H9 (cell line): ENCODE measurements at regions not wholly inside any gene's neighbourhood (a gene's known extent, or its start where the extent isn't known, plus 50 kb on each side); places are given as distances from the start of the nearest gene placed in this dataset.

ENCODE experiments used
- DNase-seq: peaks from one replicate; pipeline ENCODE4 v3.0.0-alpha.2; 2017
- H2AFZ ChIP-seq: one replicate; pipeline ENCODE4 v1.6.1; 2013; ENCODE audit warnings: mild to moderate bottlenecking, low read length, control low read depth, moderate library complexity
- H2AK5ac ChIP-seq: 2 replicates; pipeline ENCODE4 v1.6.1; 2013; ENCODE audit warnings: low read length, control low read depth, mixed read lengths; ENCODE audit not compliant: insufficient read length
- H2BK120ac ChIP-seq: one replicate; pipeline ENCODE4 v1.6.1; 2013; ENCODE audit warnings: low read depth, mild to moderate bottlenecking, low read length, control low read depth, inconsistent platforms; ENCODE audit not compliant: poor library complexity, severe bottlenecking
- H2BK12ac ChIP-seq: 2 replicates; pipeline ENCODE4 v1.6.1; 2013; ENCODE audit warnings: low read length, control low read depth, mixed read lengths, low read depth; ENCODE audit not compliant: insufficient read length
- H2BK15ac ChIP-seq: 2 replicates; pipeline ENCODE4 v1.6.1; 2013; ENCODE audit warnings: low read depth, low read length, control low read depth
- H2BK20ac ChIP-seq: one replicate; pipeline ENCODE4 v1.6.1; 2013; ENCODE audit warnings: low read depth, mild to moderate bottlenecking, low read length, control low read depth, inconsistent platforms; ENCODE audit not compliant: poor library complexity, severe bottlenecking
- H2BK5ac ChIP-seq: 2 replicates; pipeline ENCODE4 v1.6.1; 2013; ENCODE audit warnings: low read length, control low read depth, mixed read lengths; ENCODE audit not compliant: insufficient read length
- H3K14ac ChIP-seq: 2 replicates; pipeline ENCODE4 v1.6.1; 2013; ENCODE audit warnings: low read length, control low read depth; ENCODE audit not compliant: insufficient read depth
- H3K18ac ChIP-seq: 2 replicates; pipeline ENCODE4 v1.6.1; 2013; ENCODE audit warnings: low read depth, mild to moderate bottlenecking, mixed read lengths, low read length, control low read depth; ENCODE audit not compliant: insufficient read length
- H3K23ac ChIP-seq: 2 replicates; pipeline ENCODE4 v1.6.1; 2013; ENCODE audit warnings: low read length, control low read depth, mixed read lengths, low read depth; ENCODE audit not compliant: insufficient read length
- H3K23me2 ChIP-seq: 2 replicates; pipeline ENCODE4 v1.6.1; 2013; ENCODE audit warnings: low read depth, mild to moderate bottlenecking, mixed read lengths, low read length, control low read depth; ENCODE audit not compliant: insufficient read length, poor library complexity, severe bottlenecking
- H3K27ac ChIP-seq: 2 replicates; pipeline ENCODE4 v1.5.1; 2013; ENCODE audit warnings: low read length, control low read depth, mixed read lengths, low read depth; ENCODE audit not compliant: insufficient read length
- H3K27me3 ChIP-seq: 2 replicates; pipeline ENCODE4 v1.6.1; 2013; ENCODE audit warnings: low read length, control low read depth, inconsistent platforms; ENCODE audit not compliant: insufficient read depth
- H3K4ac ChIP-seq: 2 replicates; pipeline ENCODE4 v1.6.1; 2013; ENCODE audit warnings: low read depth, mild to moderate bottlenecking, control low read depth, inconsistent platforms, low read length, moderate library complexity
- H3K4me1 ChIP-seq: 2 replicates; pipeline ENCODE4 v1.6.1; 2013; ENCODE audit warnings: low read length, control low read depth, inconsistent platforms; ENCODE audit not compliant: insufficient read depth
- H3K4me2 ChIP-seq: 2 replicates; pipeline ENCODE4 v1.6.1; 2013; ENCODE audit warnings: low read length, control low read depth, mixed read lengths; ENCODE audit not compliant: insufficient read length, insufficient read depth
- H3K56ac ChIP-seq: 2 replicates; pipeline ENCODE4 v1.6.1; 2013; ENCODE audit warnings: low read depth, mild to moderate bottlenecking, mixed read lengths, low read length, control low read depth; ENCODE audit not compliant: insufficient read length
- H3K79me1 ChIP-seq: 2 replicates; pipeline ENCODE4 v1.6.1; 2013; ENCODE audit warnings: low read depth, mild to moderate bottlenecking, moderate library complexity, low read length, control low read depth, inconsistent platforms; ENCODE audit not compliant: insufficient read depth, poor library complexity, severe bottlenecking
- H3K79me2 ChIP-seq: 2 replicates; pipeline ENCODE4 v1.6.1; 2013; ENCODE audit warnings: low read length, control low read depth, inconsistent platforms; ENCODE audit not compliant: insufficient read depth
- H3K9ac ChIP-seq: 2 replicates; pipeline ENCODE4 v1.6.1; 2013; ENCODE audit warnings: low read length, control low read depth, mixed read lengths; ENCODE audit not compliant: insufficient read length; ENCODE audit errors: extremely low read depth
- H3K9me3 ChIP-seq: one replicate; pipeline ENCODE4 v1.6.1; 2013; ENCODE audit warnings: low read depth, low read length, inconsistent platforms; ENCODE audit not compliant: control insufficient read depth
- H3T11ph ChIP-seq: one replicate; pipeline ENCODE4 v1.6.1; 2013; ENCODE audit warnings: mild to moderate bottlenecking, low read length, control low read depth, inconsistent platforms
- H4K20me1 ChIP-seq: one replicate; pipeline ENCODE4 v1.6.1; 2013; ENCODE audit not compliant: control insufficient read depth, insufficient read length, insufficient read depth
- H4K5ac ChIP-seq: 2 replicates; pipeline ENCODE4 v1.6.1; 2013; ENCODE audit warnings: low read depth, mild to moderate bottlenecking, mixed read lengths, low read length, control low read depth; ENCODE audit not compliant: insufficient read length
- H4K8ac ChIP-seq: replicated peaks from 2 replicates; pipeline ENCODE4 v1.6.1; 2013; ENCODE audit warnings: low read length, control low read depth, mixed read lengths, low read depth; ENCODE audit not compliant: insufficient read length
- H4K91ac ChIP-seq: 2 replicates; pipeline ENCODE4 v1.6.1; 2013; ENCODE audit warnings: low read depth, mild to moderate bottlenecking, moderate library complexity, mixed read lengths, low read length, control low read depth; ENCODE audit not compliant: insufficient read length
- H3K27ac Mint-ChIP-seq, 3 experiments: 2 replicates in 2 of 3; 3 replicates in 1 of 3; pipeline ENCODE4 v1.8.0; 2020 to 2021; ENCODE audit warnings: mixed read lengths in 3 of 3, mild to moderate bottlenecking in 1 of 3, moderate library complexity in 1 of 3
- H3K27me3 Mint-ChIP-seq: 2 replicates; pipeline ENCODE4 v1.8.0; 2021; ENCODE audit warnings: low read depth, mild to moderate bottlenecking, moderate library complexity, mixed read lengths
- H3K36me3 Mint-ChIP-seq, 3 experiments: 2 replicates in 2 of 3; 3 replicates in 1 of 3; pipeline ENCODE4 v1.8.0; 2020 to 2021; ENCODE audit warnings: low read depth in 3 of 3, mixed read lengths in 3 of 3; ENCODE audit not compliant: insufficient read depth in 1 of 3
- H3K4me1 Mint-ChIP-seq, 2 experiments: 2 replicates each; pipeline ENCODE4 v1.8.0; 2020; ENCODE audit warnings: mixed read lengths in 2 of 2
- H3K4me3 Mint-ChIP-seq, 2 experiments: 2 replicates in 1 of 2; 3 replicates in 1 of 2; pipeline ENCODE4 v1.8.0; 2020 to 2021; ENCODE audit warnings: mild to moderate bottlenecking in 2 of 2, mixed read lengths in 2 of 2, moderate library complexity in 1 of 2
- H3K9me3 Mint-ChIP-seq, 2 experiments: 2 replicates in 1 of 2; 3 replicates in 1 of 2; pipeline ENCODE4 v1.8.0; 2020; ENCODE audit warnings: mild to moderate bottlenecking in 2 of 2, mixed read lengths in 2 of 2, moderate library complexity in 1 of 2
- CTCF ChIP-seq: fragments of 200-600 bp; sonication (generic); conservative IDR thresholded peaks from 3 replicates; pipeline ENCODE4 v1.8.0; 2021; ENCODE audit warnings: antibody characterized with exemption, mild to moderate bottlenecking
- WGBS: extraction: QIAGEN DNeasy Blood & Tissue Kit; methylation state at CpG from one replicate; pipeline ENCODE4 v1.1.7; 2013; ENCODE audit warnings: missing lambda C conversion rate, low lambda C conversion rate, mixed read lengths; ENCODE audit not compliant: insufficient read length; ENCODE audit errors: extremely low coverage; 5-methylcytosine and 5-hydroxymethylcytosine counted together

GRCh38 chr21:16324630-16325029, 594.8 kb downstream of the USP25 start:
- no peaks in the 10 kb centered on the region for H3K9me3 ChIP-seq
- H3K9ac ChIP-seq: no peak overlapping the region
- no peak overlapping the region for H3K4ac ChIP-seq
- H3K79me2 ChIP-seq: no peaks in the 10 kb centered on the region
- no peak for DNase-seq
- no peaks in the 10 kb centered on the region for H3K4me1 ChIP-seq
- no peak for TF ChIP-seq CTCF
- H2AK5ac ChIP-seq: no peak overlapping the region
- no peak overlapping the region for H3K18ac ChIP-seq
- no peak overlapping the region for H4K5ac ChIP-seq
- no peak overlapping the region for H2AFZ ChIP-seq
- no peak overlapping the region for H2BK20ac ChIP-seq
- H3K56ac ChIP-seq: no peak overlapping the region
- Mint-ChIP-seq H3K36me3 (no peaks in the 10 kb centered on the region), H3K27me3 (no peaks in the 10 kb centered on the region), H3K4me3 (no peak overlapping the region), H3K9me3 (no peaks in the 10 kb centered on the region), H3K4me1 (peaks cover 0 to 6% of the 10 kb centered on the region in 2 experiments; a peak in 1 of 4 replicates), H3K27ac (no peak overlapping the region)
- no peak overlapping the region for H3K27ac ChIP-seq
- H2BK5ac ChIP-seq: no peak overlapping the region
- H4K8ac ChIP-seq: no peak overlapping the region
- H2BK12ac ChIP-seq: no peak overlapping the region
- WGBS: no CpG with 5 or more reads among the region's 1 CpG
- H4K91ac ChIP-seq: no peak overlapping the region
- H3K27me3 ChIP-seq: no peaks in the 10 kb centered on the region
- no peaks in the 10 kb centered on the region for H4K20me1 ChIP-seq
- H3K23ac ChIP-seq: no peak overlapping the region
- H3K79me1 ChIP-seq: no peaks in the 10 kb centered on the region
- H2BK120ac ChIP-seq: no peak overlapping the region
- H2BK15ac ChIP-seq: no peak overlapping the region
- H3T11ph ChIP-seq: no peak overlapping the region
- no peaks in the 10 kb centered on the region for H3K23me2 ChIP-seq
- no peak overlapping the region for H3K14ac ChIP-seq
- H3K4me2 ChIP-seq: no peak overlapping the region
